HG03439 (cell line): ENCODE measurements at regions not wholly inside any gene's neighbourhood (a gene's known extent, or its start where the extent isn't known, plus 50 kb on each side); places are given as distances from the start of the nearest gene placed in this dataset.

Experiments used
- ATAC-seq: cut with Tn5 transposase; IDR thresholded peaks from one replicate; pipeline ENCODE4 v1.9.1; 2021; ENCODE audit warnings: mild to moderate bottlenecking, moderate library complexity; ENCODE audit not compliant: unreplicated experiment

- ATAC-seq = no peak
Observed at GRCh38 chr3:106168962-106169750, 300.3 kb upstream of the CBLB start.

DNA sequence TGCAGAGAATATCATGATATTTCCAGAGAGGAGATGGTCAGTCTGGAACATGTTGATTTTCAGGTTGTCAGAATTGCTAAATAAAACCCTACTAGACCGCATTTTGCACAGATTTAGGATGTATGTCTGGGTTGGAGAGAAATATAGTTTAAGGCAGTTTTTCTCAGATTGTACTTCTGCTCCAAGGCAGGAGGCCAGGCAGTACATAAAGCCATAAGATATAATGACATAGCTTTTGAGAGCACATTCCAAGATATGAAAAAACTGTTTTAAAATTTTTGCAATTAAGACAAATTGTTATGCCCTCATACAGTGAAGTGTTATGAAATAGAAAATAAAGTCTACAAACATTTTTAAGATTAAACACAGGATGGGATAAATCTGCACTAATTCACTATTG, 301.8 kb upstream of the CBLB start:
- no peak for ATAC-seq

DNA sequence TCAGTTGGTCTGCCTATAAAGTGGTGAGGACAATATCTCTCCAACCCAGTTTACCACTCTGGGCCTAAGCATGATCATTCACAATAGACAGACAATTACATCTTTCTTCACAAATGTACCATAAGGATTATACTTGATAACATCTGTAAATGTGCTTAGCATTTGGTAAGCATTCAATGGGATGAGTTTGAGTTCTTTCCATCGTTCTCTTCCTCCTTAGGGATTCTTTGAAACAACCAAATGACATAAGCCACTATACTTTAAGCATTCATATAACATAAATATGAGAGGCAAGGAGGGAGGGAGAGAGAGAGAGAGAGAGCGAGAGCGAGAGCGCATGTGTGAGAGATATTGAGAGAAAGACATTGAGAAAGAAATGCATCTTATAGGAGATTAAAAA, 303.3 kb upstream of the CBLB start:
- no peak for ATAC-seq

DNA sequence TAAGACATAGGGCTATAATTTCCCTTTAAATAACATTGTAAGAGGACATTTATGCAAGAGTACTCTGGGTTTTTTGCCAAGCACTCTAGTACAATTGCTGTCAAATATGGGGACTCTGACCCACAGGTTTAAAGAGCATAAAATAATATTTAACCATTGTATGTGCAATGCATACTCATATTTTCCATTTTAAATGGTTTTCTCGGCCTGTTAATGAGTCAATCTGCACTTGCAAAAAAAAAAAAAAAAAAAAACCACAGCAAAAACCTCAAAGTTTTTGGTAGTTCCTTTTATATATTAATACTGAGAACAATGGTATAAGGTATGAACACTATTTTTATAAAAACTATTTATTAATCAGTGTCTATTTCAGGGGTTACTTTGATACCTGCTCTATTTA, 304.0 kb upstream of the CBLB start:
- peak; percentile 40 for ATAC-seq

GRCh38 chr3:106175276-106175675, 306.5 kb upstream of the CBLB start:
- ATAC-seq = no peak

DNA sequence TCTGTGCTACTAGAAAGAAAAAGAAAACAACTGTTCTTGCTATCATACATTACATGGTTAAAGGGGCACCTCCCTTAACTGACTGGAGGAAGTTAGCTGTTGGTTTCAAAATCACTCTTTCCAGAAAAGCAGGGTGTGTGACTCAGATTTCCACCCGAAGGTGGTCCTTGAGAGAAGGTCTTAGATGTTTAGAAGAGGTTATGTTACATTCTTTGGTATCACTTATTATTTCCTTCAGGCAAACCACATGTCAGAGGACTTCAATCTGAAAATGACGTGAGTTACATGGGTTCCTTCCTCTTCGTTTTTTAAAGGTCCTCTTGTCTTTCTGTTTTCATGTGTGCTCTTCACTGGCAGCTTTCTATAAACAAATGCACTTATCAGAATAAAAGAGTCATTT, 307.9 kb upstream of the CBLB start:
- ATAC-seq = peak; percentile 82

DNA sequence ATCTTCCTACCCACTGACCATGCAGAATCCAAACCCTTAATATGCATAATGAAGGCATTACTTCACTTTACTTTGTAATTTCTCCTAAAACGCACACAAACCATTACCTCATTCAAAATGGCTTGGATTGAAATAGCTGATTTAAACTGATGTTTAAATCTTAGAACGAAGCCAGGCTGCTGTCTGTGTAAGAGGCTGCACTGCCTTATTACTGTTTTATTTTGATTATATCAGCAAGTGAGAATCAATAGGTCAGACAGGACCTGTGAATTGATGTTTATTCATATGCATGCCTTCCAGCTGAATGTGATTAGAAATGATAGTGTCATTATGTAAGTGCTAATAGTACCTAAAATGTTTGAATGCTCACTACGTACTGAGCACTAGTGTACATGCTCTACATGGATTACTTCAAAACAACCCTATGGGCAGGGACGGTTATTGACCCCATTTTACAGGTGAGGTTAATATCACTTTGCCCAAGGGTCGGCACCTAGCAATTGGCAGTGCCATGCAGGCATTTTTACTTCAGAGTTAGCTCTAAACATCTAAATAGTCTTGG, 314.2 kb upstream of the CBLB start:
- no peak for ATAC-seq

DNA sequence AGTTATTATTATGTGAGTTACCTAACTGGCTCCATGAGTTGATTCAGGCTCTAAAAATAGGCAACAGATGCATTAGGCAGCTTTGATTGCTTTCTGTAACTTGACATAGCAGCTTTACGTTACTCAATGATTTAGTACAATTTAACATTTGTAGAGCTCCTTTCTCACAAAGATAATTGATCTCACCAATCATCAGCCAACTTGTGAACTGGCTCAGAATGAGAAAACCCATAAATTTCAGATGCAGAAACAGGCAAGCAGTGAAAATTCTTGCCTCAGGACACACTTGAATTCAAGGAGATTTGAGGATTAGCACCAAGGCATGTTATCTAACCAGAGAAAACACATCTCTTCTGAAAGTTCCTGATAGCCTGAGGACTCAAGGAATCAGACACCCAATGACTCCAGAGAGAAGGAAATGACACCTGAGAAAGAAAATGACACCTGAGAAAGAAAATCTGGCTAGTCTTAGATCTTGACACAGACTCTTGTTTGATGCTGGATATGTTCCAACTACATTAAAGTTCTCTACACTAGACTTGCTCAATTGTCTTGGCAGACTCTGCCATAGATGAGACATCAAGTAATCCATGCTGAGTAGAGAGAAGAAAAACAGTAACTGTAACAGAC, 315.1 kb upstream of the CBLB start:
- peak; percentile 35 for ATAC-seq

GRCh38 chr3:106184540-106185457, 316.0 kb upstream of the CBLB start:
- ATAC-seq = peak; percentile 92

DNA sequence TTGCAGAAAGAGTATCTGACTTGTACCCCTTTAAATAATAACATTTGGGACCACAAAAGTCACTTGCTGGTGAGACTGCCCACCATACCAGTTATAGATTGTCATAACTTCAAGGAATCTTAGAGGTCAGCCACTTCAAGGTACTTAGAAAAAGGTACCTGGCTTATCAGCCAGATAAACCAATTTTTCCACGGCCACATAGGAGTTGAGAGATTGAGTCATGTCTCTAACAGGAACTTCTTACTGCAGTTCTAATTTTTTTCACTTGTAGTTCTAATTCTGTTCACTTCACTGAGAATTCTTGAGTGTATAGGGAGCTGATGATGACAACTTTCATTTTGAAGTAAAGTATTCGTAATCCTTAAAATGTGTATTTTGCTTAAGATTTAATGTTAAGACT, 317.1 kb upstream of the CBLB start:
- ATAC-seq = no peak

DNA sequence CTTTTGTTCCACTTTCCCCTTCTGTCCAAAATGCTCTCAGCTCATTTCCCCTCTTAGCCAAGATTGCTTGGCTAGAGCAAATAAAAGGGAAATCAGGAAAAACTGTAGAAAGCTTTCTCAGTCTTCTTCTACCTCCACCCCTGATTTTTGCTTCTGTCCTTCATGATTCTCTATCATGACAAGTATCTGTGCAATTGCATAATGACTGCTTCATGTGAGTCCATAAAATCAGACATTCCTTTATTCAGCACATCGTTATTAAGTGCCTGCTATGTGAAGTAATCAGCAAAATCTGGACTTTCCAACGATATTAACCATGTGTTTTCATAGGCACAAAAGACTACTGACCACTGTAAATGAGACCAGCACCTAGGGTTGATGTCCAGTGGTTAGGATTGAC, 321.5 kb upstream of the CBLB start:
- ATAC-seq = no peak

- ATAC-seq = no peak
Observed at GRCh38 chr3:106191211-106191610, 322.4 kb upstream of the CBLB start.

GRCh38 chr3:106191913-106192312, 323.1 kb upstream of the CBLB start:
- no peak for ATAC-seq

GRCh38 chr3:106193876-106194275, 325.1 kb upstream of the CBLB start:
- ATAC-seq = no peak

GRCh38 chr3:106194726-106195125, 325.9 kb upstream of the CBLB start:
- no peak for ATAC-seq

- no peak for ATAC-seq
Observed at GRCh38 chr3:106197532-106198194, 328.9 kb upstream of the CBLB start.

DNA sequence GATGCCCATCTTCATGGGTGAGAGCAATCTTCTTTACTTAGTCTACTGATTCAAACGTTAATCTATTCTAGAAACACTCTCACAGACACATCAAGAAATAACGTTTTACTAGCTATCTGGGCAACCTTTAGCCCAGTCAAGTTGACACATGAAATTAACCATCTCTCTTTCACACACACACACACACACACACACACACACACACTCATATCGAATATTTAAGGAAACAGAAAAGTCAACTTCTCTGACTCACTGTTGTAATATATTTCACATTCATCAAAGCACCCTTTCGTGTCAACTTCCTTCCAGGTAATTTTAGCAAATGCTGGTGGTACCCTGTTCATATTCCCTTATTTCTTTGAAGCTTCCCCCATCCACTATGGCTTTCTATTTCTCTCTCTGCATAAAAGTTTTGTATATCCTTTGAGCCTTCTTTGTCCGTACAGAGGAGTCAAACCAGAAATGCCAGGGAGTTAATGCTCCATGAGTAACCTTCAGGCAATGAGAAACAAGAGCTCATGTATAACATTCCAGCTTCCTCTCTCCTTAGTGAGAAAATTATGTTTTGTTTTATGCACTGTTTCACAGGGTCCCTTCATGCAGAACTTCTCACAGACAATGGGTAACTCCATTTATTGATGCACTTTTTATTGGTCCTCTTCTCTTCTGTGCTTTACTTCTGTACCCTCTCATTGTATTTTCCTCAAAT, 335.5 kb upstream of the CBLB start:
- no peak for ATAC-seq

GRCh38 chr3:106206146-106206545, 337.3 kb upstream of the CBLB start:
- ATAC-seq = no peak

DNA sequence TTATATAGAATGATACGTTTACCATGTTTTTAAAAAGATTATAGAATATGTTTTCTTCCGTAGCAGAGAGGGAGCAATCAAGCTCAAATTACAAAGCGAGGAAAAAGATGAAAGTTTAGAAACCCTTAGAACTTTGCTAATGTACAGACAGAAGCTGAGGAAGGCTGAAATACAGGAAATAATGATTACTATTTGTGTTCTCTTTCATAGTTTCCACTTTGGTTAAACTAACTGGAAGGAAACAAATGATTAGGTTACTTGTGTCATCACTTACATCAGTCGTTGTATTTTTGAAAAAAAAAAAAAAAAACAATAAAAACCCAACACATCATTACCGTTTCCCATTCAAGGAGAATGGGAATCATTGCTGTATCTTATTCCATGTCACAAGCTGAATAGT, 337.8 kb upstream of the CBLB start:
- no peak for ATAC-seq

DNA sequence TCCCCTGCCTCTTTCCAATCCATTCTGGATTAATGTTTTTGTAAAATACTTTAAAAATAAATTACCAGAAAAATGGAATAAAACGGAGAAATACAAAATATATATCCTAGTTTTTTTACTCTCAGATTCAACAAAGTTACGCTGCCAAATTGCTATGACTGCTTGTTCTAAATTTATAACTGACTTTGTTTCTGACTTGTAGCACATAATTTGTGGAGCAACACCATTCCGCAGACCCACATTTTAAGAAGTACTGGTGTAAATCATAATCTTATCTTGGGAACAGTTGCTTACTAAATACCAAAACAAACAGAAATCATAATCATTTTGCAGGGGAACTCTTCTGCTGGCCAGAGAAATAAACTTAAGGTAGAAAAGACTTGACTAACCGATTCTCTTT, 339.4 kb upstream of the CBLB start:
- no peak for ATAC-seq
